Pulmonary artery endothelial cell (primary cell): ENCODE measurements at regions not wholly inside any gene's neighbourhood (a gene's known extent, or its start where the extent isn't known, plus 50 kb on each side); places are given as distances from the start of the nearest gene placed in this dataset.

ENCODE experiments used
- DNase-seq: peaks from one replicate; pipeline ENCODE4 v3.0.0-alpha.2; 2011; ENCODE audit warnings: low read depth, low spot score

DNA sequence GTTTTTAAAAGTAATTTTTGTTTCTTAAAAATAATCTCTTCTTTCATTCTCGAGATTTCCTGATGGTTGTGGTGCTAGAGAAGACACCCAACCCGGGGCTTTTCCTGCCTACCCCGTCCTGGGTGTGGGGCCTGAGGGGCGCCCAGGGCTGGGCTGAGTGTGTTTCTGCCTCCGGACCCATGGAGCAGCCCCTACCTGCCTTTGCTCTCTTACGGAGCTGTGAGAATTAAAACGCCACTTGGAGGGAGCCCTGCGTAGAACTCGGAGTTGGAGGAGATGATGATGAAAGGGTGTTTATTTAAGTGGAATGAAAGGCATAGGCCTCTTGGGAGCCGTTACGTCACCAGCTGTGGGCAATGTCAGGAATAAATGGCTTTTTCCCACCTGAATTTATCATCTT is 261.8 kb upstream of the SHH start:
- DNase-seq: no peak

DNA sequence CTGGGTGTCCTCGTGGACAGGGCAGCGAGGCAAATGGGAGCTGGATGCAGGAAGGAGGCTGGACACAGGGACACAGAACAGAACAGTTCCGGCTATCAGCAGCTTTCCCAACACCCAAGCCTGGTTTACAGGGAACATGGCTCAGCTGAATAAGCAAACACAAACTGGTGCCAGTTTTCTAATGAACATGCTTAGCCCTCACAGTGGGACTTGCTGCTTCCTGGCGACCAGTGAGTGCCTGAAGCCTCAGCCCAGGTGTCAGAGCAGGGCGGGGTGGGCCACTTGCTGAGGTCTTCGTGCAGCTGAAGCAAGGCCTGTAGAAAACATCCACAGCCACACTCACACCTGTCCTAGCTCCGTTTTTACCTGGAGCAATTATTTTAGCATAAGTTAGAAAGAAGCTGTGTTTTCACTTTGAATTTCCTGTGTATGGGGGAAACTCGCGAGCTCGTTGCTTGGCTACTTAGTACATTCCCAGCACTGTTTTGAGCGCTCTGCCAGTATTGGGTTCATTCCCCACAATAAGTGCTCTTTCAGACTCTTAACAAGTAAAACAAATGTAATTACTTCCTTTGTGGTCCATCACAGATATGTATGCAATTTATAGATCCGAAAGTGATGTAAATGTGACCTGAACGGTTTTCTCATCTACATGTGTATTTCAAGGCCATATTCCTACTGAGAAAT is 261.2 kb upstream of the SHH start:
- no peak for DNase-seq

DNA sequence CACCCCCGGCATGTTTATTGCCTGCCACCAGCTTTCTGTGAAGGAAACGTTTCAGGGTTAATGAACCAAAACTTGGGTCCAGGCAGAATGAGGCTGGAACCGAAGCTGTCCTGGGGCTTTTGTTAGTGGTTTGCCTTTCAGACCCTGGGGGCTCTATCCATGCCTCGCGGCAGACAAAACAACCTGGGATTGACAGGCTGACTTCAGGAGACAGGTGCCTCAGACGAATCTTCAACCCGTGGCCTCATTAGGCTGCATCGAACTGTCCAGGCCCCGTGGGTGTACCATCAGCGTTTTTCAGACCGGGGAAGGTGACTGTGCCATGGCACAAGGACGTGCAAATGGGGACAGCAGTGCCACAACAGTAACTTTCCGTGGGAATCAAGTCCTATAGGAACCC is 259.3 kb upstream of the SHH start:
- no peak for DNase-seq

DNA sequence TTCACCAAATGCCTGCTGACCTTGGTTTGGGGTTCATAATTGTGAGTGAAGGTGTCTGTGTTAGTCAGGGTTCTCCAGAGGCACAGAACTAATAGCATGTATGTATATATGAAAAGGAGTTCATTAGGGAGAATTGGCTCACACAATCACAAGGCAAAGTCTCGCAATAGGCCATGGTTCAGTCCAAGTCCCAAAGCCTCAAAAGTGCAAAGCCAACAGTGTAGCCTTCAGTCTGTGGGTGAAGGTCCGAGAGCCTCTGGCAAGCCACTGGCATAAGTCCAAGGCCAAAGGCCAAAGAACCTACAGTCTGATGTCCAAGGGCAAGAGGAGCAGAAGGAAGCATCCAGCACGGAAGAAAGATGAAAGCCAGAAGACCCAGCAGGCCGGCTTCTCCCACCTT is 257.6 kb upstream of the SHH start:
- no peak for DNase-seq

DNA sequence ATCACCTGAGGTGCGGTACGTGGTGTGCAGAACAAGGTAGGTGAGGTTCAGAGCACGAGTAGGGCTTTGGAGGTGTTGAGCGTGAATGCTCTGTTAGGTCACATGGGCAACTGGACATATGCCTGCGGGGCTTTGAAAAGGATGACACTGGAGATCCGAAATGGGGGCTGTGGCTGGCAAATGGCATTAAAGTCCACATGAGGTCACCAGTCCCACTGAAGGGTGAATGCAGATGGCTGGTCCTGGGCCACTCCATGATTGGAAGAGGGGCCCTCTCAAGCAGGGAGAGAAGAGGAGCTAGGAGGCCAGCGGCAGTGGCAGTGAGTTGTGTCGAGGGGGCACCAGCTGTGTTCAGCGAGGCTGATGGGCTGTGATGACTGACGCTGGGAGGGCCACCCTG is 254.9 kb upstream of the SHH start:
- no peak for DNase-seq

DNA sequence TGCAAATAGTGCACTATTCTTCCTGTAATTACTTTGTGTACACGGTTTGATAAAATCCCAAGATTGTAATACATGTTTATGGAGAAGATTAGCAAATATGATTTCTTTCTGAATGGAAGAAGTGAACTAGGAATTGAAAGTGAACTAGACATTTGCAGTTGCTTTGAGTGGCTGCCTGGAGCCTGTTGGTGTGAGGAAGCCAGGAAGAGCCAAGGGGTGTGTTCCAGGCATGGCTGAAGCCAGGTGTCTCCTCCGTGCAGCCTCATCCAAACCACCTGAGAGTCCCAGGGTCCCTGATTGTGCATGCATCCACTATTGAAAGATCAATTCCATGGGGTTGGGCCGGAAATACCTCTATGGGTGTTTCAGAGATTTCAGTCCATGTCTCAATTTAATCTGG is 253.1 kb upstream of the SHH start:
- no peak for DNase-seq

DNA sequence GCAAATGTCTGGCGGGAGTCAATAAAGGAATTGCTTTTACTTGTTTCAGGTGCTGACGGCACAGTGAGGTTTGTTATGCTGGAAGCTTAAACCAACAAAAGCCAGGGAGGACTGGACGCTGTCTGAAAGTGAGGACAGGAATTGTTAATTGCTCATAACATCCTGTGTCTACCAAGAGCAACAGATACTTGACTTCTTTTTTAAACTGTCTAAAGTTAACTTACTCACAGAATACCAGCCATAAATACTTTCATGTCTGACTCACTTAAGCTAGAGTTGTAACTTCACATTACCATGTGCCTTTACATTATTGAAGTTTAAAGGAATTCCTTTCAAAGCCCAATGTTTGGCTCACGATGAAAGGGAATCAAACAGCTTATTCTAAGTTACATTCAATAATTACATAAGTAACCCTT is 252.7 kb upstream of the SHH start:
- peak; percentile 7 for DNase-seq

DNA sequence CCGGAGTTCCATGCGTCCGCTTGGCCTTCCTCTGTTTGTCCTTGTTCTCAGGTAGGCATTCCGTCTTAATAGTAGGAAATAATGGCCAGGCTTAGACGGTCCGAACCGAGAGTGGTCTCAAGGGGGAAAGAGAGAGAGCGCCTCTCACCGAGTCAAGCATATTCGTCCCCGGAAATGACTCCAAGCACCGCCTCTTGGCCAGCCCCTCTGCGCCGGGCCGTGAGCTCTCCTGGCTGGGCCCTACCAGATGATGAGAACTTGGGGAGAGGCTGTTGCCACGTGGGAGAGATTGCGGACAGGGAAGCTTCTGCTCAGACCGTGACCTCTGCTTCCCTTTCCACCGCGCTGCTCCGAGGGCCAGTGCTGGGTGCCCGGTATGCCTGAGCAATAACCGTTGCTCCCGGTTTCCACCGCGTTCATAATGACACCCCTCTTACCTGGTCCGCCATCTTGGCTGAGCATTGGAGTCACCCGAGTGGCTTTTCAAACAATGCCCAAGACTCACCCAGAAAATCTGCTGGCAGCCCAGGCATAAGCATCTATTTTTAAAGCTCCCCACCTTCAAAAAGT is 251.1 kb upstream of the SHH start:
- DNase-seq: no peak

DNA sequence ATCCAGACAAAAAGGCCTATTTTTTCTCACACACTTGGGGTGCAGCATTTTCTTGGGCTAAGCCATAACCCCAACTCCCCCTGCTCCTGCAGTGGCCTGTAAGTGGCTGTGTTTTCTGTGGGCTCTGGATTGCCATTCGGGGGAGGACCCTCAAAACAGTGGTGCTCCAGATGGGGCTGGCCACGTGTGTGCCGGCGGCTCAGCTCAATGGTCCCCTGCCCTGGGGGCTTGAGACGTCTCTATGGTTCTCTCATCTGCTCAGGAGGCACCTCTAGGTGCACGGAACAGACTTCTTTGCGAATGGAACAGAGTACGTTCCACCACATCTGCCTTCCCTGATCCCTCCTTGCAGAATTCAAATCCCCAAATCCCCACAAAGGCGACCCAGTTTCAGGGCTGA is 250.0 kb upstream of the SHH start:
- DNase-seq: no peak

DNA sequence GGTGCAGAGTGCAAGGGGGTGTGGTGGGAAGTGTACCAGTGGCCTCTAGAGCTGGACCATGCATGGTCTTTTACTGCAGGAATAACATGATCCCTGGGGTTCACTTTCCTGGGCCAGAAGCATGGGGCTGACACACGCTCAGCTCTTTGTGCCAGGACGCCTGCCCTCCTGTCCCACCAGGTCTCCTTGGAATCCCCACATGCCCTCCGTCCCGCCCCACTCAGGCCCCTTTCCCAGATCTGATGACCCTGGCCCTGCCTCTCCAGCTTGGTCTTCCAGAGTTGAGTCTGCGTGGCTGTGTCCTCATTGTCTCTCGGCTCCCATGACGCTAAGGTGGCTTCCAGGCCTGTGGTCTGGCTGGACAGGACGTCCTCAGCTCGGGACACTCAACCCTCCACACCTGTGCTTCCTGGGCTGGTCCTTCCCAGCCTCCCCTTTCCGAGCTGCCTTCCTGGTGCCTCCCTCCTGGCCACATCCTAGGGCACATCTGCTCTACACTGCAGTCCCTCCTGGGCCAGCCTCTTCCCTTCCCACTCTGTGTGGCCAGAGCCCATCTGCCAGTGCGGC is 249.5 kb upstream of the SHH start:
- no peak for DNase-seq

DNA sequence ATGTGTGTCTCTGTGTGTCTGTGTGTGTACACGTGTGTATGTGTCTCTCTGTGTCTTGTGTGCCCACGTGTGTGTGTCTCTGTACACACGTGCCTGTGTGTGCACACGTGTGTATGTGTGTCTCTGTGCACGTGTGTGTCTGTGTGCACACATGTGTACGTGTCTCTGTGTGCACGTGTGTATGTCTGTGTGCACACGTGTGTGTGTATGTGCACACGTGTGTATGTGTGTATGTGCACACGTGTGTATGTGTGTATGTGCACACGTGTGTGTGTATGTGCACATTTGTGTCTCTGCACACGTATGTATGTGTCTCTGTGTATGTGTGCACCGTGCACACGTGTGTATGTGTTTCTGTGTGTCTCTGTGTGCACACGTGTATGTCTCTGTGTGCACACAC is 248.7 kb upstream of the SHH start:
- DNase-seq: no peak

DNA sequence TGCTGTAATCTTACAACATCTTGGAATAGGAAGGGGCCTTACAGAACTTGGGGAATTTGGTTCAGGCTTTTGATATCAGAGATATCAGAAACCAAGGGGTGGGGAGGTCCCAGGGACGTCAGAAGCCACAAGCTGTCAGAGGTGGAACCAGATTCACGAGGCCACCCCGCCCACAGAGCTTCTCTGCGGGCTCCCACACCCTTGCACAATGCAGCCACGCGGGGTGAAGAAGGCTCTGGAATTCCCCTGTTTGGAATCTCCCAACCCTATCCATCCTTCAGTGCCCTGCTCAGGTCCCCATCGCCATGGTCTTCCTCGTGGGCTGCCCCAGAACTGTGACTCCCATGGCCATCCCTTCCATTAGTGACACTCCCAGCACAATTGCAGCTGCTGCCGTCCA is 247.1 kb upstream of the SHH start:
- DNase-seq: no peak

DNA sequence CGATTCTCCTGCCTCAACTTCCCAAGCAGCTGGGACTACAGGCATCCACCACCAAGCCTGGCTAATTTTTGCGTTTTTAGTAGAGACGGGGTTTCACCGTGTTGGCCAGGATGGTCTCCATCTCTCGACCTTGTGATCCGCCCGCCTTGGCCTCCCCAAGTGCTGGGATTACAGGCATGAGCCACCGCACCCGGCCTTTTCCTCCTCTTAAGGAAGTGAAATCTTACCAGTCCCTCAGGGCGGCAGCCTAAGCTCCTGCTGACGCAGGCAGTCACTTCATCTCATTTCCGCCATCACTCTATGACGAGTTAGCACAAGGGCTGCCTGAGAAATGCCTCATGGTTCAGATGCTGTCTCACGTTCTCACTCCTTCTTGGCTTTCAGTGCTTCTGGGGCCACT is 246.0 kb upstream of the SHH start:
- no peak for DNase-seq

DNA sequence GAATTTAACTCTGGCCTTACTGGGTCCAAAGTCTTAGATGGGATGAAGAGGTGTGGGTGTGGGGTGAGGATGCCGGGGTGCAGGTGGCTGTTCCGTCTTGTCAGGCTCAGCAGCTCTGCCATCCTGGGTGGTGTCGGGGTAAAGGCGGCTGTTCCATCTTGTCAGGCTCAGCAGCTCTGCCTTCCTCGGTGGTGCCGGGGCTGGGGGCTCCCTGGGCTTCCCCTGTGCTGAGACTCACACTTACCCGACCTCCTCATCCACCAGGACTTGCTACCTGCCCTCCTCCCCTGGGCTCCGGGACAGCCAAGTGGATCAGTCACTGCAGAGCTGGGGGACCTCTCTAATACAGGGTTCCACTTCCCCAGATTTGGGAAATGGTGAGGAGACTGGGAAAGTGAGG is 244.3 kb upstream of the SHH start:
- no peak for DNase-seq

DNA sequence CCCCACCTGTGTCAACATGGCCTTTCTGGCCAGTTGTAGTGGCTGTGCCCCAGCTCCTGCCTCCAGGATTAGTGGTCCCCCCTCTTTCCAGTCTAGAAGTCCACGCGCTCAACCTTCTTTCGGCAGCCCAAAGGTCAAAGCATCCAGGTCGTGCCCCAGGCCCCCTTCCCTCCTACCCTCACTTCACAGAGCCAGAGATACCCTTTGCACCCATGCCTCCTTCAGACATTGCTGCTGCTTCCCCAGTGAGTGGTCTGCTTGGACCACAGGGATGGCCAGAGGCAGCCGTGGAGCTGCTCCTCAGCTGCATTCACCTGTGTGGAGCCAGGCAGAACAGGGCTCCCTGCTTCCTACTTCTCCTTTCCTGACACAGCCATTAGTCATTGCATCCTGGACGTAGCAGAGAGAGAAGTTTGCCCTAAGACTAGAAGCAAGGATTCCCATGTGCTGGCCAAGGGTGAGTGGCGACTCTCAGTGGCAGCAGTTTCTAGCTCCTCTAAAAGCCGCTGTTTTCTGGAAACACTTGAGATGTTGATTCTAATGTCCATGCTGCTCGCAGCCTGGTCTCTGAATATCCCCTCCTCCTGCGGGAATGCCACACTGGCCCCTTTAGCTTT is 243.1 kb upstream of the SHH start:
- DNase-seq: no peak

DNA sequence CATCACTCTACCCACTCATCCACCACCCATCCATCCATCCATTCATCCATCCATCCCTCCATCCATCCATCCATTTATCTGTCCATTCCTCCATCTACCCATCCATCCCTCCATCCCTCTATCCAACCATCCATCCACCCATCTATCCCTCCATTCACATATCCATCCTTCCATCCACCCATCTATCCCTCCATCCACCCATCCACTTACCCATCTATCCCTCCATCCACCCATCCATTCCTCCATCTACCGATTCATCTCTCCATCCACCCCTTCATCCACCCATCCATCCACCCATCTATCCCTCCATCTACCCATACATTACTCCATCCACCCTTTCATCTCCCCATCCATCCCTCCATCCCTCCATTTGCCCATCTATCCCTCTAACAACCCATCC is 239.6 kb upstream of the SHH start:
- DNase-seq: no peak

DNA sequence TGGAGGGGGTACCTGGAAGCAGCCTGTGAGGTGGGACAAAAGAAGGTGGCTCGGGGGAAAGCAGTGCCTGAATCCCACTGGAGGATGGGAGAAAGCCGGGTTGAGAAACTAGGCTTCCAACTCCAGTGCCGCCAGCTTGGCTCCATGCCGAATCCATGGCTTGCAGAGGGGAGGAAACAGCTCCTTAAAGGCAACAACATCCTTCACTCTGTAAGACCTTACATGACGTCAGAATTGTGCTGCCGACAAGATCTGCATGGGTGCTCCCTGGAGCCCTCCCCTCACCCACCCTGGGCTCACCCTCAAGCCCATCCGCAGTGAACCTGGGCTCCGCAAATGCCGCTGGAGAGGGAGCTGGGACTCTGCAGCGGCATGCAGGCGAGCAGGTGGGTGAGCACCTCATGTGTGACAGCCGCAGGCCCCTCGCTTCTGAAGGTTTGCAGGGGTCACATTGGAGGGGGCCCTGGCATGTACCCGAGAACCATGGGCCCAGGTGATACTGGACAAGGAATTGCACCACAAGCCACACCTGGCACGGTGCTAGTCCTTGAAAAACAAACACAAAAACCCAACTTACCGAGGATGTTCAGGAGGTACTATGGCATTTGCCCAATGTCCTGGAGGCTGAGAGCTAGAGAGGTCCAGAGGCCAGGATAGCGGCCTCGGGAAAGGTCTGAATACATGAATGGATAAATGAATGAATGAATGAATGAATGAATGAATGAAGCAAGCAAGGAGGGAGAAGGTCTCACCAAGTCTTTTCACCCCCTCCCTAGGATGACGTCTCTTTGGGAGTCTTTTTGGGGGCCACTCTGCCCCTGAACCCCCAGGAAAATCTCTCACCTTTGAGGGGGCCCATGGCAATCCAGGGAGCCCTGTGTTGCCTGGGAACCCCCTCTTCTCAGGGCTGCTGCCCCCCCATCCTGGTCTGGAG is 238.6 kb upstream of the SHH start:
- DNase-seq: no peak

DNA sequence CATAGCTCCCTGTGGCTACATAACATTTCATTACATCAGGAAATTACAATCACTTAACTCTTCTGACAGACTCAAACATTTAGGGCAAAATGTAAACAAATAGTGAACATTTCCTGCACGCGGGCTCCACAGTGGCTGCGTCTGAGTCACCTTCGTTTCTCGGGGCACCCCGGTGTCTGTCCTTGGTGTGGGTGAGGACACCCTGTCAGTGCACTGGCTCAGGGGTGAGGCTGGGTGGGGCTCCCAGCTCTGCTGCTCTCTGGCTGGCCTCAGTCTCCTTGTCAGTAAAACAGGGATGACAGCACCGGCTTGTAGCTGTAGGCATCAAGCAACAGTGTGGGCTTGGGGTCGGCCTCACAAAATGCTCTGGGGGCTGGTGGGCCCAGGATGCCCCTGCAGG is 237.1 kb upstream of the SHH start:
- DNase-seq: no peak

DNA sequence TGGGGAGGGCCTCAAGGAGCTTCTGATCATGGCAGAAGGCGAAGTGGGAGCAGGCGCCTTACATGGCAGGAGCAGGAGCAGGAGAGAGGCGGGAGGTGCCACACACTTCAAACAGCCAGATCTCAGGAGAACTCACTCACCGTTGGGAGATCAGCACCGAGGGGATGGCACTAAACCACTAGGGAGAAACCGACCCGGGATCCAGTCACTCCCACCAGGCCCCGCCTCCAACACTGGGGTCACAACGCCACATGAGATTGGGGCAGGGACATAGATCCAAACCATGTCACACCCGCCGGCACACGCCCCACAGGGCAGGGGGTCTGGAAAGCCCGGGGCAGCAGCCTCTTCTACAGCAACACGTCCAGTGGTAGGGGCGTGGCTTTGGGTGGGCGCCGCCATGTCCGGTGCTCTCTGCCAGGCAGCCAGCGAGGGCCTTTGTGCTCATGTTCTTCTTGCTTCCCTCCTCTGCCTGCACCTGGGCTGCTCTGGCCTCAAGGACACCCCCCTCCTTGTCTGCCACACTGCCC is 233.8 kb upstream of the SHH start:
- no peak for DNase-seq

DNA sequence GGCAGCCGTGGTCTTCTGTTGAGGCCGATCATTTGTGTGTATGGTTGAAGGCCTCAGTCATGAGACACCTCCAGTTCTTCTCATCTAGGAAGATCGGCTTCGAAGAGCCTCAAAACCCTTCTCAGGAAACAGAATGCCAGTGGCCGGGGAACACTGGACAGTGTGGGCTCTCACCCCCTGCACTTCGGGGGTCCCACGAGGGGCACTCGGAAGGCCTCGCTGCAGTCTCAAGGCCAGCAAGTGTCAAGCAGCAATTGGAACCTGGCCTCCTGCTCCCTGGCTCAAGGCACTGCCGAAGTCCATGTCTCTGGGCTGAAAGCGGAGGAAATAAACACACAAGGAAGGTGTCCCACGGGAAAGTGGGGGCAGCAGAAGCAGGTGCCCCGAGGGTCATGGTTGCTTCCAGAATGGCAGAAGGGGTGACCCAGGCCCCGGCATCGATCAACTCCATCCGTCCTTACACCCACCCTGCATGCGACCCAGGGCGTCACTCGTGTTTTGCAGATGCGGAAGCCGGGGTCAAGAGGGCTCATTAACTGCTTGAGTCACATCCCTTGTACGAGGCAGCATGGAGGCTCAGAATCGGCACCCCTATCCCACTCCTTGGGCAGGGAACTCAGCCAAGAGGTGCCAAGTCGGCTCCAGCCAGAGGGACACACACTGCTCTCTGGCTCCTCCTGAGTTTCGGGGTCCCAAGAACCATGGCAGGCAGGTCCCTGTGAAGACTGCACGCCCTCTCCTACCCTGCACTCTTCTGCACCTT is 231.3 kb upstream of the SHH start:
- DNase-seq: no peak

DNA sequence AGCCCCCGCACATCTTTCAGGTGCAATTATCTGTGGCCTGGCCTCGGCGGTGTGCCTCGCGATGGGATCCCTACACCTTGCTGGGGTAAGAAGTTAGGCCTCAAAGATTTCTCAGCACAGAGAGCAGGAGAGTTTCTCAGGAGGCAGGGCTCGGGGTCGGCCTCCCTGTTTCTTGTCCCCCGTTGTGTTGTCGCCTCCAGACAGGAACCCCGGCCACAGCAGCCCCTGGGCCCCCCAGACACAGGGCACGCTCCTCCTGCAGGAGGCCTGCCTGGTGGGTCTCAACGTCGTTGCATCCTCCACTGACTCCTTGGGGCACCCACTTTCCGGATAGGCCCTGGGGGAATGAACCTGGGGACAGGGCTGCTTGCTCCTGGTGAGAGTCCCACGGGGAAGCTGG is 229.1 kb upstream of the SHH start:
- DNase-seq: no peak
